ENCODE measurements at regions not wholly inside any gene's neighbourhood (a gene's known extent, or its start where the extent isn't known, plus 50 kb on each side); places are given as distances from the start of the nearest gene placed in this dataset.

- 65 to 80% (median 75%) methylated on average over 6 of the region's 6 CpGs for WGBS, 4 donors
- no peak for DNase-seq
Observed at GRCh38 chr13:84870190-84870589, 929.0 kb downstream of the SLITRK6 start.

DNA sequence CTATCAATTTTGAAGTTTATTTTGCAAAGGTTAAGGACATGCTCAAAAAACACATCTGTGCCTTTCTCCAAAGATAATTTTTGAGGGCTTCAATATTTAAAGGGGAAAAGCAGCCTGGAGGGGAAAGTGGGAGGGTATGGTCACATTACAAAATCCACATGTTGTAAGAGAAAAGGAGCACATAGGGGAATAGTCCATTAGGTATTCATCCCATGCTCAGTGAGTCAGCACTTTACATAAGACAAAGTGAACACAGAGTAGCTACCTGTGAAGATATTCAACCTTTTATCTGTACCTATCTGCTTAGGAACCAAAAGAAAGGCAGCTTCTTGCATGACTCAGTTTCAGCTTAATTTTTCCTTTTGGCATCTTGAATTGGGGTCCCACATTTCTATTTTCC, 932.0 kb downstream of the SLITRK6 start:
- H3K27ac ChIP-seq: no peak overlapping the region
- DNase-seq (no peak), ATAC-seq (no peak)
- intact Hi-C loops (cut with DNase I): no loop called here
- no peak overlapping the region for H3K4me3 ChIP-seq
- no peaks in the 10 kb centered on the region for H3K27me3 ChIP-seq
- no peaks in the 10 kb centered on the region for H3K4me1 ChIP-seq
- no peak for TF ChIP-seq POLR2A (IDR thresholded peaks at IDR 0.05)
- TF ChIP-seq, protein P1, sequence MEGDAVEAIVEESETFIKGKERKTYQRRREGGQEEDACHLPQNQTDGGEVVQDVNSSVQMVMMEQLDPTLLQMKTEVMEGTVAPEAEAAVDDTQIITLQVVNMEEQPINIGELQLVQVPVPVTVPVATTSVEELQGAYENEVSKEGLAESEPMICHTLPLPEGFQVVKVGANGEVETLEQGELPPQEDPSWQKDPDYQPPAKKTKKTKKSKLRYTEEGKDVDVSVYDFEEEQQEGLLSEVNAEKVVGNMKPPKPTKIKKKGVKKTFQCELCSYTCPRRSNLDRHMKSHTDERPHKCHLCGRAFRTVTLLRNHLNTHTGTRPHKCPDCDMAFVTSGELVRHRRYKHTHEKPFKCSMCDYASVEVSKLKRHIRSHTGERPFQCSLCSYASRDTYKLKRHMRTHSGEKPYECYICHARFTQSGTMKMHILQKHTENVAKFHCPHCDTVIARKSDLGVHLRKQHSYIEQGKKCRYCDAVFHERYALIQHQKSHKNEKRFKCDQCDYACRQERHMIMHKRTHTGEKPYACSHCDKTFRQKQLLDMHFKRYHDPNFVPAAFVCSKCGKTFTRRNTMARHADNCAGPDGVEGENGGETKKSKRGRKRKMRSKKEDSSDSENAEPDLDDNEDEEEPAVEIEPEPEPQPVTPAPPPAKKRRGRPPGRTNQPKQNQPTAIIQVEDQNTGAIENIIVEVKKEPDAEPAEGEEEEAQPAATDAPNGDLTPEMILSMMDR (IDR thresholded peaks at IDR 0.05): no peak
- no peaks in the 10 kb centered on the region for H3K36me3 ChIP-seq
- no peaks in the 10 kb centered on the region for H3K9me3 ChIP-seq

More at GRCh38 chr13:84870190-84870589, 929.0 kb downstream of the SLITRK6 start:
- Histone ChIP-seq H3K4me3 (no peak overlapping the region), H3K9me3 (no peaks in the 10 kb centered on the region), H3K27me3 (no peaks in the 10 kb centered on the region), H3K27ac (no peak overlapping the region), H3K4me1 (no peaks in the 10 kb centered on the region), H3K36me3 (no peaks in the 10 kb centered on the region)
- ATAC-seq: no peak
- no peak for TF ChIP-seq POLR2A (IDR thresholded peaks at IDR 0.05)
- TF ChIP-seq, protein P1 (IDR thresholded peaks at IDR 0.05): peak in 1 of 12 donors; percentile 13
- intact Hi-C loops (cut with DNase I): no loop called here

DNA sequence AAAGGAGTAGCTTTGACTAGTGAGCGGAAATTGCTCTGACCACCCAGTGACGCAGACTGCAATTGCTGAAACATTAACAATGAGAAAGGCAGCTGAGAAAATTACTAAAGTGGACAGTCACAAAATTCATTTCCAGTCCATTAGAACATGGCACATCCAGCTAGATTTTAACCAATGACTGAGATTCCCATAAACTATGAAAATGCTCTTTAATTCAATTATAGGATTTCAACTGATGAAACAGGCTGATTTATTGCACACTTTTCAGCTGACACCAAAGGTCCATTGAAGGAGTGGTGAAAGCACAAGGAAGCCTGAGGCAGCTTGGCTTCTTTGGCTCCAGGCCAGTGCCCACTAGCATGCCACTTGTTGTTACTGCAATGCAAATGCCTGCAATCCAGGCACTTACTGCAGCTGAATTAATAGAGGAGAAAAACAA, 933.4 kb downstream of the SLITRK6 start:
- TF ChIP-seq, protein P1 (IDR thresholded peaks at IDR 0.05): no peak
- no peak for TF ChIP-seq POLR2A (IDR thresholded peaks at IDR 0.05)
- no peak overlapping the region for H3K4me3 ChIP-seq
- no peak overlapping the region for H3K27ac ChIP-seq
- H3K36me3 ChIP-seq: no peaks in the 10 kb centered on the region
- no peak for ATAC-seq
- intact Hi-C loops (cut with DNase I): no loop called here
- no peak for DNase-seq
- no peaks in the 10 kb centered on the region for H3K9me3 ChIP-seq
- 82 to 93% (median 85%) methylated on average over 2 of the region's 2 CpGs for WGBS, 4 donors
- no peaks in the 10 kb centered on the region for H3K4me1 ChIP-seq
- H3K27me3 ChIP-seq: no peaks in the 10 kb centered on the region

DNA sequence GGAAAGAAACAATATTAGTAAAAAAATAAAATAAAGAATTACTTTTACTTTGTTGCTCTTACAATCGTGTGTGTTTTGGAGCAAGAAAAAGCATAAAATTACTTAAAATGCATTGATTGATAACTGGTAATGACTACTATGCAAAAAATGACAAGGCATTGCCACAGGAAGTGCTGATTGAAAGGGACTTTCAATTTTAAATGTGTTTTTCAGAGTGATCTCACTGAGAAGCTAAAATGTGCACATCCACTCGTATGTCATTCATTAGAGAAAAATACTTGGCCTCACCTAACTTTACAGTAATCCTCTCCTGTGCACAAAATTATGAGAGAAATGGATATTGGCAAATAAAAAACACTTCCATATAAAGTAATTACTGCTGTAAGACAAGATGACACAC, 934.9 kb downstream of the SLITRK6 start:
- Histone ChIP-seq H3K4me3 (no peak overlapping the region), H3K9me3 (no peaks in the 10 kb centered on the region), H3K27me3 (no peaks in the 10 kb centered on the region), H3K4me1 (no peaks in the 10 kb centered on the region), H3K27ac (no peak overlapping the region), H3K36me3 (no peaks in the 10 kb centered on the region)
- 63 to 73% (median 66%) methylated on average over 2 of the region's 2 CpGs for WGBS, 4 donors
- intact Hi-C loops (cut with DNase I): no loop called here
- TF ChIP-seq, protein P1 (IDR thresholded peaks at IDR 0.05): no peak
- TF ChIP-seq POLR2A (IDR thresholded peaks at IDR 0.05): no peak
- ATAC-seq (no peak), DNase-seq (no peak)
